Breast epithelium (tissue), 4 donors: ENCODE measurements at regions not wholly inside any gene's neighbourhood (a gene's known extent, or its start where the extent isn't known, plus 50 kb on each side); places are given as distances from the start of the nearest gene placed in this dataset.

ENCODE experiments used
- DNase-seq, 2 donors: peaks; one replicate each; pipeline ENCODE4 v3.0.0-alpha.2; 2019; ENCODE audit warnings: low spot score in 2 of 2
- H3K27ac ChIP-seq, 2 donors: fragments of 200-600 bp; sonication (generic) in 1 of 2; one replicate each; pipeline ENCODE4 v1.5.1; 2016 to 2019; ENCODE audit warnings: mild to moderate bottlenecking in 1 of 2
- H3K27me3 ChIP-seq, 2 donors: fragments of 200-600 bp; sonication (generic) in 1 of 2; one replicate each; pipeline versions ENCODE4 v1.5.1 to v1.6.0; 2017 to 2019; ENCODE audit warnings: control low read depth in 1 of 2, mild to moderate bottlenecking in 1 of 2
- H3K36me3 ChIP-seq: fragments of 200-600 bp; one replicate; pipeline ENCODE4 v1.5.1; 2019
- H3K4me1 ChIP-seq, 2 donors: fragments of 200-600 bp; sonication (generic); one replicate each; pipeline ENCODE4 v1.5.1; 2016 to 2019; ENCODE audit warnings: control low read depth in 1 of 2
- H3K4me3 ChIP-seq, 3 donors: fragments of 200-600 bp; sonication (generic); 1 replicate in 2 of 3; 2 replicates in 1 of 3; pipeline ENCODE4 v1.5.1; 2016 to 2019; ENCODE audit warnings: mild to moderate bottlenecking in 3 of 3, moderate library complexity in 2 of 3
- H3K9me3 ChIP-seq, 2 donors: fragments of 200-600 bp; sonication (generic) in 1 of 2; one replicate each; pipeline ENCODE4 v1.5.1; 2016 to 2019; ENCODE audit warnings: control low read depth in 1 of 2
- CTCF ChIP-seq, 3 donors: fragments of 450-650 bp; IDR thresholded peaks; one replicate each; pipeline ENCODE4 v1.5.1; 2016 to 2017; ENCODE audit warnings: antibody characterized with exemption in 3 of 3, mild to moderate bottlenecking in 3 of 3, moderate library complexity in 3 of 3
- POLR2A ChIP-seq: fragments of 450-650 bp; IDR thresholded peaks from one replicate; pipeline ENCODE4 v1.6.1; 2016; ENCODE audit warnings: antibody characterized with exemption, mild to moderate bottlenecking, moderate library complexity
- POLR2AphosphoS5 ChIP-seq, 3 donors: sonication (generic); formaldehyde crosslinking; IDR thresholded peaks; one replicate each; pipeline ENCODE4 v1.6.1; 2017; ENCODE audit warnings: antibody characterized with exemption in 3 of 3
- intact Hi-C: fragments of 100-400 bp; cut with DNase I; formaldehyde crosslinking; loops from one replicate; pipeline ENCODE4 v1.15.1; 2023; ENCODE audit warnings: low total_unique reads

GRCh38 chr11:95661162-95661561 is 128.4 kb downstream of the FAM76B start:
- H3K27ac ChIP-seq = no peak overlapping the region
- no peaks in the 10 kb centered on the region for H3K27me3 ChIP-seq
- no peak overlapping the region for H3K4me3 ChIP-seq
- DNase-seq = no peak
- no peaks in the 10 kb centered on the region for H3K36me3 ChIP-seq
- H3K4me1 ChIP-seq = no peaks in the 10 kb centered on the region
- no peaks in the 10 kb centered on the region for H3K9me3 ChIP-seq
- intact Hi-C loops = no loop called here
- TF ChIP-seq CTCF (IDR thresholded peaks at IDR 0.05) (no peak), POLR2AphosphoS5 (IDR thresholded peaks at IDR 0.05) (no peak), POLR2A (no peak)

- Histone ChIP-seq H3K27ac (no peak overlapping the region), H3K36me3 (no peaks in the 10 kb centered on the region), H3K9me3 (no peaks in the 10 kb centered on the region), H3K4me1 (no peaks in the 10 kb centered on the region), H3K4me3 (no peak overlapping the region), H3K27me3 (no peaks in the 10 kb centered on the region)
- DNase-seq = no peak
- no peak for TF ChIP-seq CTCF (IDR thresholded peaks at IDR 0.05)
- TF ChIP-seq POLR2A = no peak
- TF ChIP-seq POLR2AphosphoS5 (IDR thresholded peaks at IDR 0.05) = no peak
- intact Hi-C loops = no loop called here
These were observed 129.5 kb downstream of the FAM76B start for GRCh38 chr11:95660038-95660437.

GRCh38 chr11:95659088-95659487 is 130.5 kb downstream of the FAM76B start:
- no peak overlapping the region for H3K27ac ChIP-seq
- no peak for DNase-seq
- H3K36me3 ChIP-seq = no peaks in the 10 kb centered on the region
- no peak overlapping the region for H3K4me3 ChIP-seq
- TF ChIP-seq CTCF (IDR thresholded peaks at IDR 0.05) = no peak
- TF ChIP-seq POLR2A = no peak
- intact Hi-C loops = no loop called here
- H3K4me1 ChIP-seq = no peaks in the 10 kb centered on the region
- no peaks in the 10 kb centered on the region for H3K27me3 ChIP-seq
- H3K9me3 ChIP-seq = no peaks in the 10 kb centered on the region

GRCh38 chr11:95655536-95655935 is 134.0 kb downstream of the FAM76B start:
- Histone ChIP-seq H3K9me3 (no peaks in the 10 kb centered on the region), H3K4me3 (no peak overlapping the region), H3K27ac (no peak overlapping the region), H3K27me3 (no peaks in the 10 kb centered on the region), H3K4me1 (peaks cover 0 to 2% of the 10 kb centered on the region in 2 donors), H3K36me3 (no peaks in the 10 kb centered on the region)
- TF ChIP-seq CTCF (IDR thresholded peaks at IDR 0.05) = no peak
- TF ChIP-seq POLR2AphosphoS5 (IDR thresholded peaks at IDR 0.05) = no peak
- no peak for TF ChIP-seq POLR2A
- no peak for DNase-seq
- intact Hi-C loops = no loop called here

- Histone ChIP-seq H3K27me3 (no peaks in the 10 kb centered on the region), H3K4me3 (no peak overlapping the region), H3K36me3 (no peaks in the 10 kb centered on the region), H3K27ac (no peak overlapping the region), H3K9me3 (no peaks in the 10 kb centered on the region), H3K4me1 (peaks cover 0 to 2% of the 10 kb centered on the region in 2 donors)
- intact Hi-C loops = no loop called here
- TF ChIP-seq POLR2AphosphoS5 (IDR thresholded peaks at IDR 0.05) (no peak), POLR2A (no peak), CTCF (IDR thresholded peaks at IDR 0.05) (no peak)
- no peak for DNase-seq
These were observed 135.9 kb downstream of the FAM76B start for GRCh38 chr11:95653680-95654079.
